GM21528 (cell line): ENCODE measurements at regions not wholly inside any gene's neighbourhood (a gene's known extent, or its start where the extent isn't known, plus 50 kb on each side); places are given as distances from the start of the nearest gene placed in this dataset.

Experiments
- ATAC-seq: cut with Tn5 transposase; IDR thresholded peaks from one replicate; pipeline ENCODE4 v1.9.1; 2021; ENCODE audit warnings: mild to moderate bottlenecking, moderate library complexity; ENCODE audit not compliant: unreplicated experiment, low FRiP score

DNA sequence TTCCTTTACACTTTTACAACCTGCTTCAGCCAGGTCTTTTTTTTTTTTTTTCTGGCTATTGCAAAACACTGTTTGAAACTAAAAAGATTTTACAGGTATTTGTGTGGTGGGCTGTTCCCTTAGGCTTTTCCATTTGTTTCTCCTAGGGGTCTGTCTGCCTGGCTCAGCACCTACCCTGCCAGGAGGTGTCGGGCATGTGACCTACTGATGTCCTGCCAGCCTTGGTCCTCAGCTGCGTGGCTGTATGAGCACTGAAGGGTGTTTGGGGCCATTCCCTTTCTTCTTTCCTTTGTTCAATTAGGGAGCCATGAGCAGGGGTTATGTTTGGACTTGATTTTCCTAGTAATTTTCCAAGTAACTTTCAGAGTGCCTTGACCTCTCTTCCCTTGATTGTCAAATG is 269.2 kb upstream of the SALL1 start:
- ATAC-seq, result no peak

DNA sequence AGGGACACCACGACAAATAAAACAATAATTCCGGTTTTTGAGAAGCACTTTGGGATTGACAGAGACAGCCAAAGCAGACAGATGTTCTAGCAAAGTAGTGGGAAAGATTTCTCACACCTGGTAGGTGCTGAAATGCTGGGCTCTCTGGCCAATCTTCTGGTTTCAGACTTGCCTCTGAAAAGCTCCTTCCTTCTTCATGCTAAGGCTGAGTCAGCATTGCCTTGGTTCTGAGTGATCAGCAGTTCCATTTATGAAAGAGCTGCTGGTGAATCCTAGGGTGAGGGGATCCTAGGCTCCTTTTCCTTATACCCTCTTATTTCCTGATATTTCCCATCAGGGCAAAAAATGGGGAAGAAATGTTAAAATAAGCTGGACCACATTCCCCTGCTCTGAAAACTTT is 268.7 kb upstream of the SALL1 start:
- no peak for ATAC-seq

DNA sequence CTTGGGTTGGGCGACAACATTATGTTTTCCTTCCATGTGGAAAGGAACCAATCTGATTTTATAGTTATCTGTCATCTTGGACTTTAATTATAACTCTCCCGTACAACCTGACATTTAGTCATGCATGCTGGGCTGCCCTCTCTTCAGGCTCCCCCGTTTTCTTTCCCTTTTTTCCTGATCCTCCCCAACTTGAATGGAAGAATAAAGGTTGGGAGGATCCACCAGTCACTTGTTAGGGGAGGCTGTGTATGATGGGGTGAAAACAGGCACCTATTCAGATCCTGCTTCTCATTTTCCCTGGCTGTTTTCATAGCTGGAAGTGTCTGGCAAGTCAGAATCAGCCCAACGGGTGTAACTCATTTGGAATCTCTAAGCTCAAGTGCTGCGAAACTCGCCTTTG is 267.2 kb upstream of the SALL1 start:
- ATAC-seq, result no peak

DNA sequence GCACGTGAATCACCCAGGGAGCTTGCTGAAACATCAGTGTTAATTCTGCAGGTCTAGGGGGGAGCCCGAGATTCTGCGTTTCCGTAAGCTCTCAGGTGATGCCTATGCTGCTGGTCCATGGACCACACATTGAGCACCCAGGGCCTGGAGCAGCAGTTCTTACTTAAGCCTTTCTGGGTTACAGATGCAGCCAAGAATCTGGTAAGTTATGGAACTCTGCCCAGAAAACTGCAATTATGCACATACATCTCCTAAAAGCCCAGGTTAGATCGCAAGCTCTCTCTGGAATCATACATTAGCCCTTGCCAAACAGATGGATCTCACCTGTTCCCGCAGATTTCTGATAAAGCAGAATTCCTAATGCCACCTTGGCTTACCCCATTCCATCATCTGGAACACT is 265.9 kb upstream of the SALL1 start:
- ATAC-seq, result no peak

DNA sequence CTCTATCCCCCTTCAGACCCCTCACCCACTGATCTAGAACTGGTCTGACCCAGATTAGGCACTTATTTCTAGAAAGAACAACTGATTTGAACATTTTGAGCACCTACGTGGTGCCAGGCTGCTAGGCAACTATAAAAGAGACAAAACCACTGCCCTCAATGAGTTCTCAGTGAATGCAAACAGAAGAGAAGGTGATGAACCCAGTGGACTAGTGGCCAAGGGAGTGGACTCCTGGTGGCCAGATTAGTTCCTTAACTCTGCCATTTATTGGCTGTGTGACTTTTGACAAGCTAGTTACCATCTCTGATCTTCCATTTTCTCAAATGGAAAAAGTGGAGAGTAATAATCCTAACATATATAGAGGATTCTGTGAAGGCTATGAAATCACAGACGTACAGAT is 259.1 kb upstream of the SALL1 start:
- ATAC-seq, result no peak

DNA sequence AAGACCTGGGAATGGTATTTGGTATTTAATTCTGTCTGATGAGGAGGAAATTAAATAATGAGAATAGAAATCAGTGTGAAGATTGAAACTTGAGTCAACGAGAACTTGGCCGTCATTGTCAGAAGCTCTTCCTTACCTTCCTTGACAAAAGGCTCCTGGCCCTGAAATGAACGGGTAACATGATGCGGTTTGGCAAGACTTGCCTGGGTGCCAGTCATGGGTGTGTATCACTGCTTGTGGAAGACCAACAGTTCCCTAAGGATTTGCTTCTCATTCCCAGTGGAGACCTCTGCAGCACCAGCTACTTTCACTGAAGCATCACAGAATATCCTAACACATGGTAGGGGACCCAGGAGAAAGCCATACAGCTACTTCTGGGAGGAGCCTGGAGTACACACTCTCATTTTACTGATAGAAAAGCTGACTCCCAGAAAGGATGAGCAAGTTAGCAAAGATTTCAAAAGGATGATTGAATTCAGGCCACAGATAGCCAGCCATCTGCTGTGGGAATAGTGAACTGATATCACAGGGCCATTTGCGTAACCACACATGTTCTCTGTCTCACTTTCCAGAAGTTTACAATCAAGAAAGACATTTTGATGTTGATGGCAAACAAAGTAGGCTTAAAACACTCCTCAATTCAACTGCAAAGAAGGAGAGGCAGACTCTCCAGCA is 258.1 kb upstream of the SALL1 start:
- no peak for ATAC-seq

DNA sequence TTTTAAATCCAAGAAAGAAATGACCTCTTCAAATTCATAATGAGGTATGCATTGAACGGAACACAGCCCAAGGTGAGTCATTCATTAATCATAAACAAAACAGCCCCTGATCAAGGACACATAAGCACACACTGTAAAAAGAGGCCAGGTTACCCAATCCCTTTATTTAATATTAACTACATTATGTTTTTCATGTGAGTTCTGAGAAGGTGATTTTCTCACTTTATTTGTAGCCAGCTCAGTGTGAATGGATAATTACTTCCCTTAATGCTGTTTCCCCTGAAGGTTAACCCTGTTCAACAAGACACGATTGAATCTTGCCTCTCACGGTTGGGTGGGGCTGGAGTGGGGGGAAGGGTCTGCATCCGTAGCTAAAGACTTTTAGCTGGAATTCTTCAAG is 257.3 kb upstream of the SALL1 start:
- ATAC-seq, result no peak

DNA sequence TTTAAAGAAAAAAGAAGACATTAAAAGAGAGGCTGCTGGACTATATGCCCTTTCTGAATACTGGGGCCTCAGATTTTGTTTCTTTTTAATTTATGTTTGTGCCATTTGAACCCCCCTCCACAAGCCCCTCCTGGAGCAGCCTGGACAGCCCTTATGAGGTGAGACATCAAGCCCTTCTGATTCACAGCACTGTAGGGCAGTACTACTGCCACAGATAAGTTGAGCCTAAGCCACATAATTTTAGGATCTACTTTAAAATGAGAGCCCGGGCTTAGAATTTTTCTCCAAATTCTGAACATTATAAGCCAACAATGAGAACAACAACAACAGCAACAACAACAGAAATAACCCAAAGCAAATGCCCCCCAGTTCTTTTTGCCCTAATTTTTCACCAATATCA is 256.9 kb upstream of the SALL1 start:
- no peak for ATAC-seq

DNA sequence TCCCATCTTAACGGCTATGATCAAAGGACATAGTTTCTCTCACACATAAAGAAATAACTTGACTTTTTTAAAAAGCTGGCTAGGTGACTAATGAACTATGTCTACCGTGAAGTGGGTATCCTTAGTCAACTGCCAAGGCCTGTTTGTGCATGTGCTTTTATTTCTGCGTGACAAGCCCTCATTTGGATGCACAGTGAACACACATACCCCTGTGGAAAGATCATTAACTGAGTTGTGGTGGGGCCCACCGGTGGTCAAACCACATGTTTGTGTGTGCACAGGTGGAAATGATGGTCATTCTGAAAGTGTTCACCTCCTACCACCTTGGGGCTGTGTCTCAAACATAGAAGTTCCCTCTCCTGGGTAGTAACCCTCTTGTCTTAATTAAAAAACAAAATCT is 256.1 kb upstream of the SALL1 start:
- no peak for ATAC-seq

DNA sequence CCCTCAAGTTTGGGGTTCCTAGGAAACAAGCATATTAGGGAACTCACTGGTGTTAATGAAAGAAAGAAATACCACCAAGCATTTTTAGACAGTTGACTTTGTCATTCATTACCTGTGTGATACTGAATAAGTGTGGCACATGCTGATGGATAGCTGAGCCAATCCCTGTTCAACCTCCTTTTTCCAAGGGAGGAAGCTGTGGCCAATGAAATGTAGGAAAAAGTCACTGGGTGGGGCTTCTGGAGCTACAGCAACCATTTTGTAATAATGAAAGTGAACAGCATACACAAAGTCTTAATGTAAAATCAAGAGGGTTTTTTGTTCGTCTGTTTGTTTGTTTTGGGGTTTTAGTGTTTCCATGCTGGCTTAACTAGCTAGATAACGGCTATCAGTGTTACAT is 254.3 kb upstream of the SALL1 start:
- ATAC-seq, result no peak

DNA sequence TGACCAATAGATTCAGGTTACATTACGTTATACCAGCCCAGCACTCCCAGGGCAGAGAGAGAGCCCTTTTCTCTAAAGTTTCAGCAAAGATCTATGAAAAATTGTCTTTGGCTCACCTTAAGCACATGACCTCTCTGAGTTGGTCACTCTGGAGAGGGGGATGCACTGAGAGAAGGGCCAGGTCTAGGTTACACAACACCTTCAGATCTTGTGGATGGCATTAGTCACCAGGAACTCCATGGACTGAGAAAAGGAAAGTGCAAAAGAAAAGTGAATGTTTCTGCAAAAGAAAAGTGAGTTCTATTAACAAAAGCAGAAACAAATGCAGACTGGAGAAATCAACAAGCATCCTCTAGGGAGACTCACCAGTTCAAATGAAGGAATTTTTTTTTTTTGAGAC is 253.3 kb upstream of the SALL1 start:
- no peak for ATAC-seq

DNA sequence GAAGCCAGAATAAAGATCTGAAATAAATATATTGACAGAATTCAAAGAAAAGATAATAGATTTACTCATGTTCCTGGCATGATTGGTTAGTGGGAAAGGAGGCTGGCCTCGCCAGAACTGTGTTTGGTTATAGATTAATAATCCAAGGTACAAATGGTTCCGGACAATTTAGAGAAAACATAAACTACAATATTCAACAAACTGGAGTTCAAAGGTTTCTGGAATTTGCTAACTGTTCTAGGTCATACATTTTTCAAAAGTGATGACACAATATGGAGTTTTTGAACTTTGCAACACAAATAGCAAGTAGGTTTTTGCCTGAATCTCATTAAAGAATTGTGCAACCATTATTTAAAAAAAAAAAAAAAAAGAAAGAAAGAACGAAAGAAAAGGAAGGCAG is 251.7 kb upstream of the SALL1 start:
- ATAC-seq, result no peak

DNA sequence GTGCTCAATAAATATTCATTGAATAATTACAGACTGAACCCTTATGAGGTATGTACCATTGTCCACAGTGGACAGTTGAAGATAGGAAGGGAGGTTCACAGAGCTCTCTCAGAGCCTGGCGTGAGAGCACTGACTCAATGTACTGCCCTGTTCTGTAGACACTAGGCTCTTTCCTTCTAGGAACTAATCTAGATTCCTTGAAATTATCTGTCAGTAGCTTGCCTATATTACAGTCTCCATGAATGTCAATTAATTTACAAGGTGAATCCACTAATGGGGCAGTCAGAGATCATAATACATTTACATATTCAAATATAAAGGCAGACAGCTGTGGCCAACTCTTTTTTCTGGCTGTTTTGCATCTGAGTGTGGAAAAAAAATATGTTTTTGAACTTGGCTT is 251.2 kb upstream of the SALL1 start:
- no peak for ATAC-seq

DNA sequence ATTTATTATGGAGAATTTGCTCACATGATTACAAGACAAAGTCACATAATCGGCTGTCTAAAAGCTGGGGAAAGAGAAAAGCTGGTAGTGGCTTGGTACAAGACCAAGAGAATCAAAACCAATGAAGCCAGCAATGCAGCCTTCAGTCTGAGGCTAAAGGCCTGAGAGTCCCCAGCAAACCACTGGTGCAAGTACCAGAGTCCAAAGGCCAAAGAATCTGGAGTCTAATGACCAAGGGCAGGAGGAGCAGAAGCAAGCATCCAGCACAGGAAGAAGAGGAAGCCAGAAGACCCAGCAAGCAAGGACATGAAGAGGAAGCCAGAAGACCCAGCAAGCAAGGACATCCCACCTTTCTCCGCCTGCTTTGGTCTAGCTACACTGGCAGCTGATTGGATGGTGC is 250.6 kb upstream of the SALL1 start:
- ATAC-seq, result no peak

DNA sequence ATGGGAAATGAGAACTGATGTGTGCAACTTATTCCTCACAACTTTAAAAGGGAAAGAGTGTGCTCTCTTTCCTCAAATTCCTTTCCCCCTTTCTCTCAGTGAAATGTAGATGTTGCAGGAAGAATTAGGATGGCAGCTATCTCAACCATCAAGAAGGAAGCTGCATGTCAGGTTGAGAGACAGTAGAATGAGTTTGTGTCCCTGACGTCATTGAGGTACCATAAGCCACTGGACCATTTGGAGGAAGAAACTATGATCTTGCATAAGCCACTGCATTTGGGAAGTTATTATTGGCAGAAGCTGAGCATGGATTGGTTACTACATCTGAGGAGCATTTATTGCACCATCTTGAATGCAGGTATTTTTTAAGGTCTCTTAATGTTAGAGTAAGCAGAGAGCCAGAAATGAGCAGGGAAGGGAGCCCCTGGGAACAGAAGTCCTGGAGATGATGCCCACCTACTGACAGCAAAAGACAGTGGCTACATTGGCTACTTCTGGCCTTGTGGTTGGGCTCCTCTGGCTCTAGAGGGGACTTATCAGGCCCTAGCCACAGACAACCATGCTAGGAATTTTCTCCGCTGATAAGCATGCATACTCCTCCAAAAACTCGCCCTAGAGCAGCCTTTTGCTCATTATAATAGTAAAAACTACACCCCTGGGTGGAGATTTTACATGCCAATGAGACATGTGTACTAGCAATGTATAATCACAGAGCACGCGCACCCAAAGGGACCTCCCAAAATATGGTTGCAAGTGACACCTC is 249.0 kb upstream of the SALL1 start:
- ATAC-seq, result no peak

DNA sequence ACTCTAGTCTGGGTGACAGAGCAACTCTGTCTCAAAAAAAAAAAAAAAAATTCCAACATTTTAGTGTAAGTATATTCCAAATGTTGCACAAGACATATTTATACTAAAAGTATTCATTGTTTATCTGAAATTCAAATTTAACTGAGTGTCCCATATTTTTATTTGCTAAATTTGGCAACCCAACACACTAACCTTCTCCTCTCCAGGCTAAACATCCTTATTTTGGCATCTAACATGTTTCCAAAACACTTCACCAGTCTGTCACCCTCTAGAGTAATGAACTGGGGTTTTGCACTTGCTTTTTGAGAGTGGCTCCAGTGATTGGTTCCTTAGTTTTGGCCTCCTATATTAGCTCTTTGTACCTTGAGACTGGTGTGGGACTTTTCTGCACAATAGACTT is 243.4 kb upstream of the SALL1 start:
- no peak for ATAC-seq

DNA sequence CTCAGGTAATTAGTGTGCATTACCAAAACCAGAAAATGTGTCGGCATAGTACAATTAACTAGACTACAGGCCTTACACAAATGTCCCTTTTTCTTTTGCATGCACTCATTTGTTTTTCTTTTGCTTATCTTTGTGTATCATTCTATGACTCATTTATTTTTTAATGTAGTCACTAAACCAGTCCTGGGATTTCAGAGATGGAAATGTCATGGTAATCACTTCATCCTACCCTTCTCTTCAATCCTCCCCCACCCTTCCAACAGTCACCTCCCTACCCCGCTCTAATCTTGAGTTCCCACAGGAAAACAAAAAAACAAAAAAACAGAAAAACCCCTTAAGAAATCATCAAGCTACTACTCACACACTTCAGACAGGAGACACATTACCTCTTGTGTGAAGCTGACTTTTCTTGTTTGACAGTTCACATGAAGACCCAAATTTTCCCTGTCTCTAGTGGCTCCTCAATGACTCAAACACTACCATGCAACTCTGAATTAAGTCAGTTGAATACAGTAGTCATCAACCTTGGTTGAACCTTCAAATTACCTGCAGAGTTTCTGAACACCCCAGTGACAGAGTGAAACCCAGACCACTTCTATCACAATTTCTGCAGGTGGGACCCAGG is 242.4 kb upstream of the SALL1 start:
- no peak for ATAC-seq

DNA sequence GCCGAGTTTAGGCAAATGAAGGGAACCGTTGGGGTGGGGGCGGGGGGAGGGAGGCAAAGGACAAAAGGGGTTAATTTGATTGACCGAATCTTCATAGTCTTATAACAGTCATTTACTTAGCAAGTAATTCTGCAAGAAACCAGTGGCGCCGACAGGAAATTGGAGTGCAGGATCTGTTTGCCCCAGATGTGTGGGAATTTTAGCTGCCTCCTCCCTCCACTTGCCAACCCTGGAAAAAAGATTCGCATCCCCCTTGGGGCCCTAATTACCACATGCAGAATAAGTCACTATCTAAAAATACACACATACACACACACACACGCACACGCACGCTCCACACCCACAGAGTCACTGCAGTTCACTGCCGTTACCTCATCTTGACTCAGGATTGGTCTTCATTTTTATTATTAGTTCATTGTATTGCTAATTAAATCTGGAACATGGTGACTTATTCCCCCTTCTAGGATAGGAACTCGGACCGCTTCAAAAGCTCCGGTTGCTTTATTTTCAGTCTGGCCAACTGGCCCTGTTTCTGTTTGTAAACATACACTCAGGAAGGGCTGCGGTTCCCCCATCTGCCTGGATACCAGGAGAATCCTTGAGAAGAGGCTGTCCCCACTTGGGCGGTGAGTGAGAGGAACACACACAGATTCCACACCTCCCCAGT is 241.6 kb upstream of the SALL1 start:
- ATAC-seq, result no peak

DNA sequence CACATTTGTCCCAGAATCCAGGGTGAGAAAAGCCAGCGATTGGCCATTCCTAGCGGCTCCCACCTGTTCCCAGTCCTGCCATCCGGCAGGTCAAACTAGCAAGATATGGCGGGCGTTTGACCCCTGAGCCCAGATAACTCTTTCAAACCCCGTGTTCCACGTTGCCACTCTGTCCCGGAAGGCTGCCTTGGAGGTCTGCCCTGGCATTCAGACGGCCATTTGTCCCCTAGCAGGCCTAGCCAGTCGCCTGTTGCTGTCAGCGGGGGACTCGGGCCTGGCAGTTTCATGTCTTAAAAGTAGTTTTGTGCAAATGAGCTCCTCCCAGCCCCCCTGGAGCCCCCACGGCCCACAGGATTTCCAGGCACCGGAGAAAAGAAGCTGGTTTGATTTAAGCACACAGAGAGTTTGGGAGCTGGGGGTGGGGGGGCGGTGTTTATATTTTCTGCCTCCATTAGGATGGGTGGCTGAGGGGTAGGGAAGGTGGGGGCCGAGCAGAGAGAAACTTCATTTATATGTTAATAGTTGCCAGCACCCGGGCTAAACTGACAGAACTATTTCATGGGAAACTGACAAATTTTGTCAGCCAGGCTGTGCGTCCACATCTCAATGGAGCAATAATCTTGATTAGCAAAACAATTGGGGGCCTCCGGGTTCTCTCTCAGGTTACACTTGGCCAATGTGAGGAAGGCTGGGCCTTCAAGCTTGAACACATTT is 240.9 kb upstream of the SALL1 start:
- ATAC-seq, result no peak

DNA sequence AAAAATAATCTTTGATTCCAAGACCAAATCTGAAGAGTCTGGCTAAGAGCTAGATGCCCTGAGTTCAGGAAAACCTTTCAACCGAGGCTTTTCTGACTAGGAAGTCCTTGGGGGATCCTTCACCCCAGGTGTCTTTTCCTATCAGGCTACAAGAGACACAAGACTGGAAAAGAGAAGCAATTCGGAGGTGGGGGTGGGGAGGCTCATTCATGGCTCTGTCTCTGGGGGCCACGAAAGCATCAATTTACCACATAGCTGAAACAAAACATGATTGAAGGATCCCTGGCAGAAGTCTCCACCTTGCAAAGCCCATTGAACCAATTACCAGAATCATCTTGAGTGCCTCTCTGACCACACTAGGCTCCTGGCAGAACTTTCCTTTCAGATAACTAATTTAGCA is 239.8 kb upstream of the SALL1 start:
- no peak for ATAC-seq

DNA sequence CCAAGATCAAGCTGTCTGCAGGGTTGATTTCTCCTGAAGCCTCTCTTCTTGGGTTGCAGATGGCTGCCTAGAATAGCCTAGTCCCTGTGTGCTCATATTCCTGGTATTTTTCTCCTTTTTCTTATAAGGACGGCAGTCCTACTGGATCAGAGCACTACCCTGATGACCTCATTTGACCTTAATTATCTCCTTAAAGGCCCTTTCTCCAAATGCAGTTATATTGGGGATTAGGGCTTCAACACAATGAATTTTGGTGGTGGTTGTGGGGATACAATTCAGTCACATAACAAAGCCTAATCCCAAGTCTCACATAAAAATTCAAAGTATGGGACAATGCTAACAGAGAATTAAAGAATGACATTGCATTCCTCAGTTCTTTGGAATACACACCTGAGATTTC is 238.8 kb upstream of the SALL1 start:
- no peak for ATAC-seq
